ENCODE measurements at regions not wholly inside any gene's neighbourhood (a gene's known extent, or its start where the extent isn't known, plus 50 kb on each side); places are given as distances from the start of the nearest gene placed in this dataset.
"Not testable (repeated sequence)": the region's sequence is repeated elsewhere in the genome, so short reads cannot be mapped to it uniquely, and the experiment has no call there.

DNA sequence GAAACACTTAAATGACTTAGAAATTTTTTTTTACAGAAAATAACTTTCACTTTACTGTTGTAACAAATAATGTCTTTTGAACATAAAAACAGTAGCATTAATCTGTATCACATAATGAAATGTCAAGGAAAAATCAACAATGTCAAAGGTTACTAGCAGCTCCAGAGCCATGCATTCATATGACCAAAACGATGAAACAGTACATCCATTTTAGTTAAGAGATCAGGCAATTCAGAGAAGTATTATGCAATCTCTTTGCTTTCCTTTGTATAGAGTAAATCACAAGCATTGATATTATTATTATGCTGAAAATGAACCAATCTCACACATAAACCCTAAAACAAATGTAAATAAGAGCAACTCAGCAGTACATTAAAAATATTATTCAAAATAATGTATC lies 748.9 kb downstream of the PLA2G4A start:
- H3K9me3 ChIP-seq (ENCODE audit: low read depth, low read length), result no peaks in the 10 kb centered on the region
- DNase-seq (ENCODE audit: insufficient read length, low spot score, missing footprints), result no peak
- TF ChIP-seq, protein P1, sequence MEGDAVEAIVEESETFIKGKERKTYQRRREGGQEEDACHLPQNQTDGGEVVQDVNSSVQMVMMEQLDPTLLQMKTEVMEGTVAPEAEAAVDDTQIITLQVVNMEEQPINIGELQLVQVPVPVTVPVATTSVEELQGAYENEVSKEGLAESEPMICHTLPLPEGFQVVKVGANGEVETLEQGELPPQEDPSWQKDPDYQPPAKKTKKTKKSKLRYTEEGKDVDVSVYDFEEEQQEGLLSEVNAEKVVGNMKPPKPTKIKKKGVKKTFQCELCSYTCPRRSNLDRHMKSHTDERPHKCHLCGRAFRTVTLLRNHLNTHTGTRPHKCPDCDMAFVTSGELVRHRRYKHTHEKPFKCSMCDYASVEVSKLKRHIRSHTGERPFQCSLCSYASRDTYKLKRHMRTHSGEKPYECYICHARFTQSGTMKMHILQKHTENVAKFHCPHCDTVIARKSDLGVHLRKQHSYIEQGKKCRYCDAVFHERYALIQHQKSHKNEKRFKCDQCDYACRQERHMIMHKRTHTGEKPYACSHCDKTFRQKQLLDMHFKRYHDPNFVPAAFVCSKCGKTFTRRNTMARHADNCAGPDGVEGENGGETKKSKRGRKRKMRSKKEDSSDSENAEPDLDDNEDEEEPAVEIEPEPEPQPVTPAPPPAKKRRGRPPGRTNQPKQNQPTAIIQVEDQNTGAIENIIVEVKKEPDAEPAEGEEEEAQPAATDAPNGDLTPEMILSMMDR (IDR thresholded peaks at IDR 0.05; ENCODE audit: extremely low read depth, low read depth, low read length), result no peak

DNA sequence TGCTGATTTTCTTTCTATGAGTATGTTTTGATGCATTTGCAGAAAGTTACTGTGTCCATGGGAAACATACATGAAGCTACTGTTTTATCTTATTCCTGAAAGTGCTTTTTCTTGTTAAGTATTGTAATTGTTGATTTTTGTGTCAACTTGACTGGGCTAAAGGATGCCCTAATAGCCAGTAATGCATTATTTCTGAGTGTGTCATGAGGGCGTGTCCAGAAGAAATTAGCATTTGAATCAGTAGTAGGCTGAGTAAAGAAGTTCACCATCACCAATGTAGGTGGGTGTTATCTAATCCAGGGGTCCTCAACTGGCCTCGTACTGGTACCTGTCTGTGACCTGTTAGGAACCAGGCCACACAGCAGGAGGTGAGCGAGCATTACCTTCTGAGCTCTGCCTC lies 760.2 kb downstream of the PLA2G4A start:
- TF ChIP-seq, protein P1 (IDR thresholded peaks at IDR 0.05; ENCODE audit: extremely low read depth, low read depth, low read length), result no peak
- H3K36me3 ChIP-seq (ENCODE audit: insufficient read depth, low read length), result no peaks in the 10 kb centered on the region
- H4K20me1 ChIP-seq (ENCODE audit: insufficient read depth, low read length), result no peaks in the 10 kb centered on the region
- DNase-seq (ENCODE audit: insufficient read length, low spot score, missing footprints), result no peak
- H3K4me3 ChIP-seq (ENCODE audit: insufficient read depth, low read length), result no peak overlapping the region
- H3K27me3 ChIP-seq (ENCODE audit: insufficient read depth, low read length), result no peaks in the 10 kb centered on the region
- no peaks in the 10 kb centered on the region for H3K4me1 ChIP-seq (ENCODE audit: insufficient read depth, low read length)
- H3K27ac ChIP-seq (ENCODE audit: low read depth, low read length), result no peak overlapping the region
- no peak overlapping the region for H3K4me2 ChIP-seq (ENCODE audit: insufficient read depth, low read length)
- H3K9me3 ChIP-seq (ENCODE audit: low read depth, low read length), result no peaks in the 10 kb centered on the region
- no peak overlapping the region for H2AFZ ChIP-seq (ENCODE audit: low read length)
- H3K79me2 ChIP-seq (ENCODE audit: insufficient read depth, low read length), result no peaks in the 10 kb centered on the region

More for the DNA sequence above, 748.9 kb downstream of the PLA2G4A start:
- H3K27me3 ChIP-seq (ENCODE audit: insufficient read depth, low read length), result no peaks in the 10 kb centered on the region
- H4K20me1 ChIP-seq (ENCODE audit: insufficient read depth, low read length), result no peaks in the 10 kb centered on the region
- no peak overlapping the region for H3K4me3 ChIP-seq (ENCODE audit: insufficient read depth, low read length)
- H3K4me1 ChIP-seq (ENCODE audit: insufficient read depth, low read length), result no peaks in the 10 kb centered on the region
- no peaks in the 10 kb centered on the region for H3K79me2 ChIP-seq (ENCODE audit: insufficient read depth, low read length)
- H2AFZ ChIP-seq (ENCODE audit: low read length), result no peak overlapping the region
- no peak overlapping the region for H3K27ac ChIP-seq (ENCODE audit: low read depth, low read length)
- no peak overlapping the region for H3K4me2 ChIP-seq (ENCODE audit: insufficient read depth, low read length)
- H3K36me3 ChIP-seq (ENCODE audit: insufficient read depth, low read length), result no peaks in the 10 kb centered on the region

DNA sequence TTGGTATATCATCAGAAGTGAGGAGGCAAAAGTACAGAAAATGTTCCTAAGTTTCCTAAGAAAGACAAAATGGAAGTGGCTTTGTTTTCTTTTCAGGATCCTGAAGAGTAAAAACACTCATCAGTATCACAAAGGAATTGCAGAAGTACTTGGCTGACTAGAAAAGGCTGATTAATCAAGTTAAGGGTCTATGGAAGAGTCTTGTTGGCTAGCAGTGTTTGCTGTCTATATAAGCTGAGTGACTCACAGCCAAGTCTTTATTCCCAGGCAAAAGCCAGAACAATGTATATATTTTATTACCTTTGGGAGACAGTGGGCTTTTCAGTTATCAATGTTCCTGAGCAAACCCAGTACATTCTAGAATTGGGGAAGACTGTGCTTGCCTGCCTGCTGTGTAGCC lies 777.0 kb downstream of the PLA2G4A start:
- no peaks in the 10 kb centered on the region for H3K27me3 ChIP-seq (ENCODE audit: insufficient read depth, low read length)
- no peaks in the 10 kb centered on the region for H4K20me1 ChIP-seq (ENCODE audit: insufficient read depth, low read length)
- H3K9me3 ChIP-seq (ENCODE audit: low read depth, low read length), result no peaks in the 10 kb centered on the region
- H3K4me2 ChIP-seq (ENCODE audit: insufficient read depth, low read length), result no peak overlapping the region
- no peak overlapping the region for H3K4me3 ChIP-seq (ENCODE audit: insufficient read depth, low read length)
- H2AFZ ChIP-seq (ENCODE audit: low read length), result no peak overlapping the region
- no peak overlapping the region for H3K27ac ChIP-seq (ENCODE audit: low read depth, low read length)
- no peaks in the 10 kb centered on the region for H3K4me1 ChIP-seq (ENCODE audit: insufficient read depth, low read length)
- no peaks in the 10 kb centered on the region for H3K79me2 ChIP-seq (ENCODE audit: insufficient read depth, low read length)
- no peak for DNase-seq (ENCODE audit: insufficient read length, low spot score, missing footprints)
- TF ChIP-seq, protein P1 (IDR thresholded peaks at IDR 0.05; ENCODE audit: extremely low read depth, low read depth, low read length), result no peak
- H3K36me3 ChIP-seq (ENCODE audit: insufficient read depth, low read length), result no peaks in the 10 kb centered on the region

DNA sequence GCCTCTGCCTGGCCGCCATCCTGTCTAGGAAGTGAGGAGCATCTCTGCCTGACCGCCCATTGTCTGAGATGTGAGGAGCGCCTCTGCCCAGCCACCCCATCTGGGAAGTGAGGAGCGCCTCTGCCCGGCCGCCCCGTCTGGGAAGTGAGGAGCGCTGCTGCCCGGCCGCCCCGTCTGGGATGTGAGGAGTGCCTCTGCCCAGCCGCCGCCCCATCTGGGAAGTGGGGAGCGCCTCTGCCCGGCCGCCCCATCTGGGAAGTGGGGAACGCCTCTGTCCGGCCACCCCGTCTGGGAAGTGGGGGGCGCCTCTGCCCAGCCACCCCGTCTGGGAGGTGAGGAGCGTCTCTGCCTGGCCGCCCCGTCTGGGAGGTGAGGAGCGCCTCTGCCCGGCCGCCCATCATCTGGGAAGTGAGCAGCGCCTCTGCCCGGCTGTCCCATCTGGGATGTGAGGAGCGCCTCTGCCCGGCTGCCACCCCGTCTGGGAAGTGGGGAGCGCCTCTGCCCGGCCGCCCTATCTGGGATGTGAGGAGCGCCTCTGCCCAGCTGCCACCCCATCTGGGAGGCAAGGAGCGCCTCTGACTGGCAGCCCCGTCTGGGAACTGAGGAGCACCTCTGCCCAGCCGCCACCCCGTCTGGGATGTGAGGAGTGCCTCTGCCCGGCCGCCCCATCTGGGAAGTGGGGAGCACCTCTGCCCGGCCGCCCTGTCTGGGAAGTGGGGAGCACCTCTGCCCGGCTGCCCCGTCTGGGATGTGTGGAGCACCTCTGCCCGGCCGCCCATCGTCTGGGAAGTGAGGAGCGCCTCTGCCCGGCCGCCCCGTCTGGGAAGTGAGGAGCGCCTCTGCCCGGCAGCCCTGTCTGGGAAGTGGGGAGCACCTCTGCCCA lies 787.3 kb downstream of the PLA2G4A start:
- H3K9me3 ChIP-seq (ENCODE audit: low read depth, low read length); DNase-seq (ENCODE audit: insufficient read length, low spot score, missing footprints); H3K4me1 ChIP-seq (ENCODE audit: insufficient read depth, low read length); H3K4me2 ChIP-seq (ENCODE audit: insufficient read depth, low read length); H3K27me3 ChIP-seq (ENCODE audit: insufficient read depth, low read length); H2AFZ ChIP-seq (ENCODE audit: low read length); H4K20me1 ChIP-seq (ENCODE audit: insufficient read depth, low read length); H3K4me3 ChIP-seq (ENCODE audit: insufficient read depth, low read length); H3K27ac ChIP-seq (ENCODE audit: low read depth, low read length); H3K79me2 ChIP-seq (ENCODE audit: insufficient read depth, low read length); H3K36me3 ChIP-seq (ENCODE audit: insufficient read depth, low read length): not testable (repeated sequence)

DNA sequence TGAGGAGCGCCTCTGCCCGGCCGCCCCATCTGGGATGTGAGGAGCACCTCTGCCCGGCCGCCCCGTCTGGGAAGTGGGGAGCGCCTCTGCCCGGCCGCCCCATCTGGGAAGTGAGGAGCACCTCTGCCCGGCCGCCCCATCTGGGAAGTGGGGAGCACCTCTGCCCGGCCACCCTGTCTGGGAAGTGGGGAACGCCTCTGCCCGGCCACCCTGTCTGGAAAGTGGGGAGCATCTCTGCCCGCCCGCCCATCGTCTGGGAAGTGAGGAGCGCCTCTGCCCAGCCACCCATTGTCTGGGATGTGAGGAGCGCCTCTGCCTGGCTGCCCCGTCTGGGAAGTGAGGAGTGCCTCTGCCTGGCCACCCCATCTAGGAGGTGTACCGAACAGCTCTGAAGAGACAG lies 788.1 kb downstream of the PLA2G4A start:
- not testable (repeated sequence) for H3K79me2 ChIP-seq (ENCODE audit: insufficient read depth, low read length); H3K27me3 ChIP-seq (ENCODE audit: insufficient read depth, low read length); H3K36me3 ChIP-seq (ENCODE audit: insufficient read depth, low read length); H4K20me1 ChIP-seq (ENCODE audit: insufficient read depth, low read length); H3K4me2 ChIP-seq (ENCODE audit: insufficient read depth, low read length); H3K9me3 ChIP-seq (ENCODE audit: low read depth, low read length); H3K27ac ChIP-seq (ENCODE audit: low read depth, low read length); H3K4me1 ChIP-seq (ENCODE audit: insufficient read depth, low read length); H2AFZ ChIP-seq (ENCODE audit: low read length); H3K4me3 ChIP-seq (ENCODE audit: insufficient read depth, low read length); DNase-seq (ENCODE audit: insufficient read length, low spot score, missing footprints)
